GM12865 (cell line): ENCODE measurements at regions not wholly inside any gene's neighbourhood (a gene's known extent, or its start where the extent isn't known, plus 50 kb on each side); places are given as distances from the start of the nearest gene placed in this dataset.
A peak's percentile ranks its signal among the peaks of the same experiment; 100 is the strongest.

ENCODE experiments used
- DNase-seq: peaks from one replicate; pipeline ENCODE4 v3.0.0; 2010; ENCODE audit warnings: low read depth
- H3K4me3 ChIP-seq: 2 replicates; pipeline ENCODE4 v1.5.1; 2011; ENCODE audit warnings: mild to moderate bottlenecking, low read depth, low read length, control low read depth
- TF ChIP-seq, protein P1 (sequence below): IDR thresholded peaks from 2 replicates; pipeline ENCODE4 v1.5.1; 2011; ENCODE audit warnings: low read length, control low read depth, low read depth, inconsistent platforms; ENCODE audit not compliant: insufficient read depth; ENCODE audit errors: missing control alignments

DNA sequence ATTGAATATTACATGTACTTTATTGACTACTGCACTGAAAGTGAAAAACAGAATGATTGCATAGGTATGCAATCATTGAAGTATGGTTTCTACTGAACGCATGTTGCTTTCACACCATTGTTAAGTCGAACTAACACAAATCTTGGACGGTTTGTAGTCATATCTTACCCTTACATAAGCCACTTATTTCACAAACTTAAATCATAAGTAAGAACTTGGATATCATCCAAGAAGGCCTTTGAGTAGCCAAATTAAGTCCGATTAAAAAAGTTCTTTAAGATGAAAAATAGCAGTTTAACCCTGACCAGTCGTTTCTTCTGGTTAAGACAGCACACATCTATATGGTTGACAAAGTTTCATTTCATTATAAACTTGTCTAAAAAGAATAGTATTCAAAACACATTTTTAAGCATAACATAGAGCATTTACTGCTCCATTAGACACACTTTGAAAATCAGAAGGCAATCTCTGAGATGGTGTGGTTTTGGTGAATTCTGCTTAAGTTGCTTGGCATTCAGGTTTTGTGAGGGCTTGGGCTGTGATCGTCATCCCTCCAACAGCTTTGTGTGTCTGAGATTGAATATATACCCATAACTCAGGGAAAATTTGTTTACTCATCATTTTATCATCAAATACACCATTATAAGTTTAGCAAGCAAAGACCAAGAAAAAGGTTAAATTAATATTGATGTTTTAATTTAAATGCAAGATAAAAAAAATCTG is 92.2 kb downstream of the NFKBIZ start:
- TF ChIP-seq, protein P1, sequence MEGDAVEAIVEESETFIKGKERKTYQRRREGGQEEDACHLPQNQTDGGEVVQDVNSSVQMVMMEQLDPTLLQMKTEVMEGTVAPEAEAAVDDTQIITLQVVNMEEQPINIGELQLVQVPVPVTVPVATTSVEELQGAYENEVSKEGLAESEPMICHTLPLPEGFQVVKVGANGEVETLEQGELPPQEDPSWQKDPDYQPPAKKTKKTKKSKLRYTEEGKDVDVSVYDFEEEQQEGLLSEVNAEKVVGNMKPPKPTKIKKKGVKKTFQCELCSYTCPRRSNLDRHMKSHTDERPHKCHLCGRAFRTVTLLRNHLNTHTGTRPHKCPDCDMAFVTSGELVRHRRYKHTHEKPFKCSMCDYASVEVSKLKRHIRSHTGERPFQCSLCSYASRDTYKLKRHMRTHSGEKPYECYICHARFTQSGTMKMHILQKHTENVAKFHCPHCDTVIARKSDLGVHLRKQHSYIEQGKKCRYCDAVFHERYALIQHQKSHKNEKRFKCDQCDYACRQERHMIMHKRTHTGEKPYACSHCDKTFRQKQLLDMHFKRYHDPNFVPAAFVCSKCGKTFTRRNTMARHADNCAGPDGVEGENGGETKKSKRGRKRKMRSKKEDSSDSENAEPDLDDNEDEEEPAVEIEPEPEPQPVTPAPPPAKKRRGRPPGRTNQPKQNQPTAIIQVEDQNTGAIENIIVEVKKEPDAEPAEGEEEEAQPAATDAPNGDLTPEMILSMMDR, result no peak
- no peak overlapping the region for H3K4me3 ChIP-seq
- no peak for DNase-seq

DNA sequence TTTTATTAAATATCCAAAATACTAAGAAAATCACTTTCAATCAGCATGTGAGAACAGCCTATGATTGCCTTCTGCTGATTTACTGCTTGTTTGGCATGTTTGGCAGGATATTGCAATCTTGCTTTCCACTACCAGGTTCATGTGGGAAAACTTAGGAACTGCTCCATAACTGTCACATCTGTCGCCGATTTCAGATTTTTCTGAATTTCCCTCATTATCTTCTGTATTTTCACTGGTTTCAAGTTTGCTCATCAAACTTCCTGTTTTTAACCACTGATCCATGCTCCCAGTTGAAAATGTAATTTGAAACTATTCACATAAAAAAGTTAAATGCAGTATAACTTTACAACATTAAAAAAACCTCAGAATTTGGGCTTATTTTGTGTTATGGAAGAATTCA is 93.0 kb downstream of the NFKBIZ start:
- H3K4me3 ChIP-seq, result no peak overlapping the region
- TF ChIP-seq, protein P1, result no peak
- peak; percentile 16 for DNase-seq

DNA sequence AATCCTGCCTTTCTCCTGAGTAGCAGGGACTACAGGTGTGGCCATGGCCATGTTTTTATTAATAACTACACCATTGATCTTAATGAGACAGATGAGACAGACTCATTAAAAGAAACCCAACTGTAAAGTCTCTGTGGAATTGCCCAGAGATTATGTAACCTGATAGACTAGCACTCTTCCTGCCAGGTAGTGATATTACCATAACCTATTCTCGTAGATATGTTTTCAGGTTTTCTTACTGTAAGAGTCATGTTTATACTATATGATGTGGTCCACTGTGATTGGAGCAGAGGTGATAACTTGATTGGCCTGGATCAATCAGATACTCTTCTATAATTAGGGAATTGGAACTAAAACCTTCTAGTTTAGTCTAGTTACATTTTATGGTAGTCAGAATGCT is 93.7 kb downstream of the NFKBIZ start:
- DNase-seq, result peak; percentile 22
- TF ChIP-seq, protein P1, result no peak
- H3K4me3 ChIP-seq, result no peak overlapping the region

DNA sequence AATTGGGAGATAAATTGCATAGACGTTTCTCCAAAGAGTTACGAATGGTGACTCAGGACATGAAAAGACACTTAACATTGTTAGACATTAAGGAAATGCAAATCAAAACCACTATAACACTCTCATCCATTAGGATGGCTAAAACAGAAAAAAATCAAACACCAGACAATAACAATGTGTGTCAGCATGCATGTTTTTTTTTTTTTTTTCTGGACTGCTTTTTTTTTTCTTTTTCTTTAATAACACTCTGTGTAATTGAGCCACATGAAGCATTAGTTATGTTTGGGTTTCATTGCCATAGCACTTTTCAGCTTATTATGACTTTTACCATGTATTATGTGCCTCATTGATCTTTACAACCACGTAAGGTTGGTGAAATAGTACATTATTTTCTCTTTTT is 95.0 kb downstream of the NFKBIZ start:
- TF ChIP-seq, protein P1, result no peak
- DNase-seq, result no peak
- no peak overlapping the region for H3K4me3 ChIP-seq

DNA sequence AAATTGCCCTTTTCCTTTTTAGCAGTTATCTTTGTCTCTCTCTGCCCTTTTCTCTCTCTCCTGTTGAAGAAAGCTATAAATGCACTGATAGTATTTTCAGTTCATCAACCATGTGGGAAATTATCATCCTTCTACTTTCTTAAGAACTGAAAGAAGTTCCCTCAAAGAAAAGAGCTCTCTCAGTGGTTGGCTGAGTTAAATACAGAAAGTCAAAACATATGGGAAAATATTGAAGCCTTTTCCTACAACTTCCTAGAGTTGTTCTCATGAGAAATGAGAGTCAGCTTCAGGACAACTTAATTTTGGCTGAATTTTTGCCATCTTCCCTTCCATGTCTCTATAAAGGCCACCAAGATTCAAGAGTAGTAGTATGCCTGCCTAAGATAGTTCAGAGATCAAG is 96.7 kb downstream of the NFKBIZ start:
- TF ChIP-seq, protein P1, result no peak
- DNase-seq, result peak; percentile 33
- H3K4me3 ChIP-seq, result no peak overlapping the region

DNA sequence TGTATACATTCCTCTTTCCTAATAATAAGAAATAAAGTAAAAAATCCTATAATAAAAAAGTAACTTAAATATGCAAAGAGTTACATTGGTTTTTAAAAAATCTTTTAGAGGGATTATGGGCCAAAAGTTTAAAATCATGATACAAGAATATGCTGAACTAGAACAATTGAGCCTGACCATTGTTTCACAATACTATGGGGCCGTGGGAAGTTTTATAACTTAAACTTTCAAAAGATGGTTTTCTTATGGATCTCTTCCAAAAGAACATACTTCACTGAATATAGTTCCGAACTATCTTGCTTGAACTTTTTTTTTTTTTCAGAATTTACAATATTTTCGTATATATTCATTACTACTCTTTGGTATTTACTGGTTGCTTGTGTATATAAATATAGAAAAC is 97.6 kb downstream of the NFKBIZ start:
- no peak overlapping the region for H3K4me3 ChIP-seq
- DNase-seq, result no peak
- TF ChIP-seq, protein P1, result no peak

DNA sequence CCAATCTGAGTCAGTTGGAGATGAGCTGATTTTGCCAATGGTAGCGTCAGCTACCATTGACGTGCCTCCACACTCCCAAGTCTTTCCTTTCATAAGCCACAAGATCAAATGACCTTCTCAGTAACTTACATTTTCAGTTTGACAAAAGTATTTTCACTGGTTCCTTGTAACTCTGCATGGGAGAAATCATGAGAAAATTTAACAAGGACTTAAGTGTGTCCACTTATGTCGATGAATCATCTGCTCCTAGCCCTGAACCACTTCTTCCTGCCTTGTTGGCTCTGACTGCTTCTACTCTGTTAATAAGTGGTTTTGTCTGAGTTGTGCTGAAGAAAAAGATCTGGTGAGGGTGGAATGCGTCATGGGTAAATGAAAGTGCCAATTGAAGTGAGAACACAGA is 101.2 kb downstream of the NFKBIZ start:
- DNase-seq, result peak; percentile 57
- no peak overlapping the region for H3K4me3 ChIP-seq
- TF ChIP-seq, protein P1, result no peak
